Astrocyte of the cerebellum (primary cell): ENCODE measurements at regions not wholly inside any gene's neighbourhood (a gene's known extent, or its start where the extent isn't known, plus 50 kb on each side); places are given as distances from the start of the nearest gene placed in this dataset.
A peak's percentile ranks its signal among the peaks of the same experiment; 100 is the strongest.

Experiments used
- DNase-seq: peaks from one replicate; pipeline ENCODE4 v3.0.0-alpha.2; 2011; ENCODE audit warnings: low read depth
- H3K4me3 ChIP-seq: 2 replicates; pipeline ENCODE4 v1.5.1; 2011; ENCODE audit warnings: mild to moderate bottlenecking, low read depth, low read length, moderate library complexity
- in situ Hi-C: cut with HindIII; loops from 2 replicates; pipeline ENCODE4 v1.10.0; 2017; ENCODE audit warnings: low sequenced_read_pairs
- TF ChIP-seq, protein P1 (sequence below): IDR thresholded peaks from 2 replicates; pipeline ENCODE4 v1.5.1; 2012; ENCODE audit warnings: low read length, low read depth, moderate library complexity, mild to moderate bottlenecking; ENCODE audit errors: missing control alignments

DNA sequence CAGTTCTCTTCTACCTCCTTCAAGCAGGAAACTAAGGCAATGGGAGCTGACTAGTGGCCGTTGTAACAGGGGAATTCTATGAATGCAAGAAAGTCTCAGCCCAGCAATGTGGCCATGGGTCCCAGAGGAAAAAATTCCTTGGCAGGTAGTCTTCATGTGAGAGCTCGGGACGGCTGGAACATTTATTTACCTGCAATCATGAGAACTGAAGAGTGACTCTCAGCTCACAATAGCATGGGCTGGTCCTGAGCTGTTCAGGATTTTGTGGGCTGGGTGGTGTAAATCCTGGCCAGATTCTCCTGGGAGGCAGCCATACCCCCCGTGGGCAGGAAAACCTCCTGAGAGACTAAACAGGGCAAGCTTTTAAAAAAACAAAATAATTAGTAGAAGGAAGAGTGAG, 330.3 kb upstream of the CTNNB1 start:
- TF ChIP-seq, protein P1, sequence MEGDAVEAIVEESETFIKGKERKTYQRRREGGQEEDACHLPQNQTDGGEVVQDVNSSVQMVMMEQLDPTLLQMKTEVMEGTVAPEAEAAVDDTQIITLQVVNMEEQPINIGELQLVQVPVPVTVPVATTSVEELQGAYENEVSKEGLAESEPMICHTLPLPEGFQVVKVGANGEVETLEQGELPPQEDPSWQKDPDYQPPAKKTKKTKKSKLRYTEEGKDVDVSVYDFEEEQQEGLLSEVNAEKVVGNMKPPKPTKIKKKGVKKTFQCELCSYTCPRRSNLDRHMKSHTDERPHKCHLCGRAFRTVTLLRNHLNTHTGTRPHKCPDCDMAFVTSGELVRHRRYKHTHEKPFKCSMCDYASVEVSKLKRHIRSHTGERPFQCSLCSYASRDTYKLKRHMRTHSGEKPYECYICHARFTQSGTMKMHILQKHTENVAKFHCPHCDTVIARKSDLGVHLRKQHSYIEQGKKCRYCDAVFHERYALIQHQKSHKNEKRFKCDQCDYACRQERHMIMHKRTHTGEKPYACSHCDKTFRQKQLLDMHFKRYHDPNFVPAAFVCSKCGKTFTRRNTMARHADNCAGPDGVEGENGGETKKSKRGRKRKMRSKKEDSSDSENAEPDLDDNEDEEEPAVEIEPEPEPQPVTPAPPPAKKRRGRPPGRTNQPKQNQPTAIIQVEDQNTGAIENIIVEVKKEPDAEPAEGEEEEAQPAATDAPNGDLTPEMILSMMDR, result no peak
- DNase-seq, result peak; percentile 52
- in situ Hi-C loops, result loop anchor here (25.0 kb wide), 1 partner anchor 282 kb away; no protein-coding TSS in a partner anchor
- H3K4me3 ChIP-seq, result no peak overlapping the region

GRCh38 chr3:40869939-40870338, 329.4 kb upstream of the CTNNB1 start:
- no peak overlapping the region for H3K4me3 ChIP-seq
- TF ChIP-seq, protein P1, result peak; percentile 46
- in situ Hi-C loops, result loop anchor here (25.0 kb wide), 1 partner anchor 283 kb away; no protein-coding TSS in a partner anchor
- no peak for DNase-seq

DNA sequence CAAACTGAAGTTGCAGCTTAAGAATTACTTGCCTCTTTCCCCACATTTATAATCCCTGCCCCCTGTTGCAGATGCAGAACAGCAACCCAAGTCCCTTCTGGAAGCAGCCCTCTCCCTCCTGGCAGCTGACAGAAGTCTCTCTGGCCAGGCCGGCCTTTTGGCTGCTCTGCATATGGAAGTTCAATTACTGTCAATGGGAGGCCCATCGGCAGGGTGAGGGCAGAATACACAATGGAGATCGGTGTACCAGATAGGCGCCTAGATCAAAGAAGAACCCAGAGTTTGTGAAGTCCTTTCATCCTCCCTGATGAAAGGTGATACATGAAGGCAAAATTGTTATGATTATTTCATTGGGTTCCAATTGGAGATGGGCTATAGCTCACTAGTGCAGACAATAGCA, 327.9 kb upstream of the CTNNB1 start:
- no peak for DNase-seq
- TF ChIP-seq, protein P1, result no peak
- no peak overlapping the region for H3K4me3 ChIP-seq
- in situ Hi-C loops, result loop anchor here (25.0 kb wide), 1 partner anchor 284 kb away; no protein-coding TSS in a partner anchor

GRCh38 chr3:40872258-40872920, 326.9 kb upstream of the CTNNB1 start:
- TF ChIP-seq, protein P1, result no peak
- in situ Hi-C loops, result loop anchor here (25.0 kb wide), 1 partner anchor 285 kb away; no protein-coding TSS in a partner anchor

GRCh38 chr3:40873476-40873875, 325.8 kb upstream of the CTNNB1 start:
- DNase-seq, result no peak
- H3K4me3 ChIP-seq, result no peak overlapping the region
- in situ Hi-C loops, result loop anchor here (25.0 kb wide), 1 partner anchor 286 kb away; no protein-coding TSS in a partner anchor
- TF ChIP-seq, protein P1, result no peak

More at GRCh38 chr3:40872258-40872920, 326.9 kb upstream of the CTNNB1 start:
- no peak overlapping the region for H3K4me3 ChIP-seq
- no peak for DNase-seq

GRCh38 chr3:40873934-40874699, 325.2 kb upstream of the CTNNB1 start:
- DNase-seq, result no peak
- TF ChIP-seq, protein P1, result no peak
- H3K4me3 ChIP-seq, result no peak overlapping the region
- in situ Hi-C loops, result loop anchor here (25.0 kb wide), 1 partner anchor 287 kb away; no protein-coding TSS in a partner anchor
